Nephron progenitor cell (in vitro differentiated cells): ENCODE measurements at regions not wholly inside any gene's neighbourhood (a gene's known extent, or its start where the extent isn't known, plus 50 kb on each side); places are given as distances from the start of the nearest gene placed in this dataset.
"Not testable (repeated sequence)": the region's sequence is repeated elsewhere in the genome, so short reads cannot be mapped to it uniquely, and the experiment has no call there.

Source experiments
- DNase-seq: peaks from one replicate; pipeline ENCODE4 v3.0.0; 2021
- H3K27ac Mint-ChIP-seq: 2 replicates; pipeline ENCODE4 v1.8.0; 2021; ENCODE audit warnings: mild to moderate bottlenecking, moderate library complexity, mixed read lengths
- H3K27me3 Mint-ChIP-seq: 2 replicates; pipeline ENCODE4 v1.8.0; 2021; ENCODE audit warnings: mild to moderate bottlenecking, low read depth, mixed read lengths; ENCODE audit not compliant: poor library complexity
- H3K36me3 Mint-ChIP-seq: 2 replicates; pipeline ENCODE4 v1.8.0; 2021; ENCODE audit warnings: low read depth, mixed read lengths
- H3K4me1 Mint-ChIP-seq: 2 replicates; pipeline ENCODE4 v1.8.0; 2021; ENCODE audit warnings: mixed read lengths
- H3K4me3 Mint-ChIP-seq: 2 replicates; pipeline ENCODE4 v1.8.0; 2021; ENCODE audit warnings: mild to moderate bottlenecking, moderate library complexity, mixed read lengths
- H3K9me3 Mint-ChIP-seq: 2 replicates; pipeline ENCODE4 v1.8.0; 2021; ENCODE audit warnings: mild to moderate bottlenecking, moderate library complexity, mixed read lengths
- CTCF ChIP-seq: fragments of 200-600 bp; sonication (generic); IDR thresholded peaks from 2 replicates; pipeline ENCODE4 v1.5.0; 2021; ENCODE audit warnings: antibody characterized with exemption

GRCh38 chr11:11208994-11209393 is 144.1 kb downstream of the CSNK2A3 start:
- no peak for DNase-seq
- H3K4me1 Mint-ChIP-seq = no peaks in the 10 kb centered on the region
- H3K36me3 Mint-ChIP-seq = no peaks in the 10 kb centered on the region
- no peak overlapping the region for H3K27ac Mint-ChIP-seq
- no peak for TF ChIP-seq CTCF
- H3K4me3 Mint-ChIP-seq = no peak overlapping the region
- H3K9me3 Mint-ChIP-seq = peaks cover 17% of the 10 kb centered on the region
- peaks cover 31% of the 10 kb centered on the region for H3K27me3 Mint-ChIP-seq

GRCh38 chr11:11207428-11207827 is 145.6 kb downstream of the CSNK2A3 start:
- H3K27ac Mint-ChIP-seq = no peak overlapping the region
- no peaks in the 10 kb centered on the region for H3K36me3 Mint-ChIP-seq
- peaks cover 33% of the 10 kb centered on the region for H3K27me3 Mint-ChIP-seq
- no peak for DNase-seq
- no peak overlapping the region for H3K4me3 Mint-ChIP-seq
- no peaks in the 10 kb centered on the region for H3K4me1 Mint-ChIP-seq
- H3K9me3 Mint-ChIP-seq = peaks cover 33% of the 10 kb centered on the region
- TF ChIP-seq CTCF = no peak

- no peak for DNase-seq
- Mint-ChIP-seq H3K27me3 (peaks cover 33% of the 10 kb centered on the region), H3K9me3 (peaks cover 41% of the 10 kb centered on the region), H3K4me3 (no peak overlapping the region), H3K27ac (no peak overlapping the region), H3K4me1 (no peaks in the 10 kb centered on the region), H3K36me3 (no peaks in the 10 kb centered on the region)
- TF ChIP-seq CTCF = no peak
These were observed 146.6 kb downstream of the CSNK2A3 start for GRCh38 chr11:11206484-11206883.

GRCh38 chr11:11202885-11203284 is 150.2 kb downstream of the CSNK2A3 start:
- Mint-ChIP-seq H3K9me3 (peaks cover 42% of the 10 kb centered on the region), H3K4me1 (no peaks in the 10 kb centered on the region), H3K27me3 (peaks cover 28% of the 10 kb centered on the region), H3K27ac (no peak overlapping the region), H3K4me3 (no peak overlapping the region), H3K36me3 (no peaks in the 10 kb centered on the region)
- DNase-seq = no peak
- TF ChIP-seq CTCF = no peak

- not testable (repeated sequence) for H3K4me1 Mint-ChIP-seq, H3K4me3 Mint-ChIP-seq, DNase-seq, H3K36me3 Mint-ChIP-seq, H3K27ac Mint-ChIP-seq
- H3K9me3 Mint-ChIP-seq = peaks cover 50% of the 10 kb centered on the region
- peaks cover 19% of the 10 kb centered on the region for H3K27me3 Mint-ChIP-seq
These were observed 151.7 kb downstream of the CSNK2A3 start for GRCh38 chr11:11201302-11201701.

GRCh38 chr11:11192541-11192940 is 160.5 kb downstream of the CSNK2A3 start:
- Mint-ChIP-seq H3K4me3 (no peak overlapping the region), H3K36me3 (no peaks in the 10 kb centered on the region), H3K27me3 (no peaks in the 10 kb centered on the region), H3K9me3 (peaks cover 58% of the 10 kb centered on the region), H3K27ac (no peak overlapping the region), H3K4me1 (peaks cover 8% of the 10 kb centered on the region)
- no peak for DNase-seq
- no peak for TF ChIP-seq CTCF
